ENCODE measurements at regions not wholly inside any gene's neighbourhood (a gene's known extent, or its start where the extent isn't known, plus 50 kb on each side); places are given as distances from the start of the nearest gene placed in this dataset.

GRCh38 chr11:91906871-91907624 lies 317.6 kb upstream of the FAT3 start:
- TF ChIP-seq CTCF (IDR thresholded peaks at IDR 0.05) = no peak
- TF ChIP-seq EP300 (IDR thresholded peaks at IDR 0.05) = no peak

Measured in ovary (tissue), 3 donors.